ENCODE measurements at regions not wholly inside any gene's neighbourhood (a gene's known extent, or its start where the extent isn't known, plus 50 kb on each side); places are given as distances from the start of the nearest gene placed in this dataset.
"Not testable (repeated sequence)": the region's sequence is repeated elsewhere in the genome, so short reads cannot be mapped to it uniquely, and the experiment has no call there.

GRCh38 chr9:104980039-104980654 is 52.2 kb upstream of the ABCA1 start:
- DNase-seq: no peak

- DNase-seq: no peak
Observed at GRCh38 chr9:104981543-104982129, 53.7 kb upstream of the ABCA1 start.

GRCh38 chr9:104982543-104982942 is 54.6 kb upstream of the ABCA1 start:
- DNase-seq: no peak

- no peak for DNase-seq
Observed at GRCh38 chr9:104983491-104983890, 55.5 kb upstream of the ABCA1 start.

DNA sequence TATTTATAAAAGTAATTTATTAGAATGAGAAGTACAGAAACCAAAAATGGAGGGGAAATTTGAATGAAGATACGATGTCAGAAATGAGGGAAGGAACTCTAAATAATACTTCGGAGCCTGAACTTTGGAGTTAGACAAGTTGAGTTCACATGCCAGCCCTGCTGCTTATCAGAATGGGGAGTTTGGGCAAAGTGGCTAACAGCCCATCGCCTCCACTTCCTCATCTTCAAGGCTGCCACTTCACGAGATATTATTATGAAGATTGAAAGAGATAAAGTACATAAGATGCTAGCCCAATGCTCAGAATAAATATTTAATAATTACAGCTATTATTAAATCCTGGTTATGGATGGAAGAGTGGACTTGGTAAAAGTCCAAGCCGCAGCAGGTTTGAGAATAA is 56.2 kb upstream of the ABCA1 start:
- DNase-seq: no peak

- no peak for DNase-seq
Observed at GRCh38 chr9:104984542-104984941, 56.6 kb upstream of the ABCA1 start.

DNA sequence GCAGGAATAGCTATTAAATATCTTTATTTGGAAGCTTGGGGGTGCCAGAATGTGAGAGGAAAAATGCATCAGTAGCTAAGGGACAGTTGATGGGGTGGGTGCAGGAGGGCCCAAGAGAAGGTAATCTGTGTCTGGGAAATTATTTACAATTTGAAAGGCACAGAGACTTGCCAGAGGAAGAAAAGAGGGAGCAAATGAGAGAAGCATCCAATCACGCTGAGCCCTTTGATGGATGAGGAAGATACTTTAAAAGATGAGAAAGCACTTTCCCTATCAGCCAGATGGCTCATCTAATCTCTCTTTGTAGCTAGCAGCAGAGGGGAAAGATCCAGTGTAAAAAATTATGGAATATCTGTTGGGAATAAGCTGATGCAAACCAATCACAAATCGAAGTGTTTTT is 57.0 kb upstream of the ABCA1 start:
- no peak for DNase-seq

DNA sequence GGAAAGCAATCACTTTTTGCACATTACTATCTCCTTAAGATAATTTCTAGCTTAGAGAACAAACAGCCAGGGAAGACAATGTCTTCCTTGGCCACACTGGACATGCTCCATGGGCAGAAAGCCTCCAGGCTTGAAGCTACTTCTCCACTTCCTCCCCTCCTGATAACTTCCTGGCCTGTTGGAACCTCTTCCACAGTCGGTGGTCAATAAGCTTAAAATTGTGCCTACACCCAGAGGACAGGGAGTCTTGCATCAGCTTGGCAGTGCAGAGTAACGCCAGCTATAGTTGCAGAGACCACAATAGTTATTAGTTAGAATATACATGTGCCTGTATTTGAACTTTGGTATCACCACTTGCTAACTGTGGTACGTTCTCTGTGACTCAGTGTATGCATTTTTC is 58.1 kb upstream of the ABCA1 start:
- DNase-seq: no peak

GRCh38 chr9:104987743-104988142 is 59.8 kb upstream of the ABCA1 start:
- peak; percentile 6 for DNase-seq

GRCh38 chr9:104988539-104988938 is 60.6 kb upstream of the ABCA1 start:
- DNase-seq: no peak

- peak; percentile 89 for DNase-seq
Observed at GRCh38 chr9:104991144-104991953, 63.4 kb upstream of the ABCA1 start.

GRCh38 chr9:104992659-104993058 is 64.7 kb upstream of the ABCA1 start:
- DNase-seq: no peak

GRCh38 chr9:104993291-104993963 is 65.5 kb upstream of the ABCA1 start:
- no peak for DNase-seq

GRCh38 chr9:104997536-104997935 is 69.6 kb upstream of the ABCA1 start:
- DNase-seq: no peak

DNA sequence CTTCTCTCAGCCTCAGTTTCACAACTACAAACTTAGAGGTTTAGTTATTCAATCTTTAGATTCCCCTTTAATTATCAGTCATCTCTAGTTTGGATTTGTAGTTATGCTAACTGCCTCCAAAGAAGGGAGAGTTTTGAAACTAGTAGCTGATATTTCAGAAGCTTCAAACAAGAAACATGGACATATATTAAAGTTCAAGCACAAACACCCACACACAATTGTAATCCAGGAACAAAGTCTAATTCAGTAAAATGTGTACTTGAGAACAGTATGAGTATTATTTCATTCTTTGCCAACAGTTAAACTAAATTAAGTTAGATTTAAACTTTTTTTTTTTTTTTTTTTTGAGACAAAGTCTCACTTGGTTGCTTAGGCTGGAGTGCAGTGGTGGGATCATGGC is 71.2 kb upstream of the ABCA1 start:
- no peak for DNase-seq

DNA sequence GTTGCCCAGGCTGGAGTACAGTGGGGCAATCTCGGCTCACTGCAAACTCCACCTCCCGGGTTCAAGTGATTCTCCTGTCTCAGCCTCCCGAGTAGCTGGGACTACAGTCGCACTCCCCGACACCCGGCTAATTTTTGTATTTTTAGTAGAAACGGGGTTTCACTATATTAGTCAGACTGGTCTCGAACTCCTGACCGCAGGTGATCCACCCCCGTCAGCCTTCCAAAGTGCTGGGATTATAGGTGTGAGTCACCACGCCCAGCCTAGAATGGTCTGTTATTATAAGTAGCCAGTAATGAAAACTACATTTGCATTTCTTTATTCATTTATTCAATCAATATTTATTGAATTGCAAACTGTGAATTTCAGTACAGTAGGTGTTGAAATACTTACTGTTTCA is 72.6 kb upstream of the ABCA1 start:
- DNase-seq: peak; percentile 16

DNA sequence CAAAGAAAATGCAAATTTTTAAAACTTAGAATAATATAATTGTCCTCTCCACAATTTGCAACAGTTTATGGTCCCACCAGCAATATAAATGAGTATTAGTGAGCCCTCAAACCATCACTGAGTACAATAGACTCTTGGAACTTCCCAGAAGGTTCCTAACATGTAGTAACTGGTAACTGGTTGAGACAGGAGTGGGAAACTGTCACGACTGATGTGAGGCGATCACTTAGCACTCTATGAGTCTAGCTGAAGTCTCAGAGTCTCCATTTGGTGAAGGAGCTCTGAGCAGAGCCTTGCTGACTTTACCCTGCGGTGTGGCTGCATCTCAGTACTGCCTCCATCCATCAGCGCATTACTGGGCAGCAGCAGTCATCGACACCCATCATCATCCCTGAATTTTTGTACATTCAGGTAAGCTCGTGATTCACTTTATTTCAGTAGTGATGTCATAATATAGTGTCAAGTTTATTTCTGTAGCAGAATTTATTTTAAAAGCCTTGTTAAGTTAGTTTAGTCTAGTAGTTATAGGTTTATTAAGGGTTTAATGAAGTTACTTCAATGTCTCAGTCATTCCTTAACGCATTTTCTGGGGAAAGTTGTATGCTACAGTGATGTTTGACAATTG is 76.6 kb upstream of the ABCA1 start:
- no peak for DNase-seq

DNA sequence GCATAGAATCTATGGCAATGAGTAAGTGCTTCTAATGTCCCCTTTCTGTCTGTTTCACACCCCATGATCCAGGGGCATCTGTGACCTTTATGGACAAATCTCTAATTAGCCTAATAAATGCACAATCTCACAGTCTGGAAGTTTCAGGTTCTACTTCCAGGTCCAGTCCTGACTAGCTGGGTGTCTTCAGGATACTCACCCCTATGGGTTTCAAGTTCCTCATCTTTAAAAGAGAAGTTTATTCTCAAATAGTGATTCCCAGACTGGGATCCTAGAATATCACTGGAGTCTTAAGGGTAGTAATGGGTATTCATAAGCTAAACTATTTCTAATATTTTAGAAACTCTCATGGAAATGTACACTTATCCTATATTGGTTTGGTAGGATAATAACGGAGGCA is 77.2 kb upstream of the ABCA1 start:
- no peak for DNase-seq

- DNase-seq: no peak
Observed at GRCh38 chr9:105006514-105006913, 78.6 kb upstream of the ABCA1 start.

DNA sequence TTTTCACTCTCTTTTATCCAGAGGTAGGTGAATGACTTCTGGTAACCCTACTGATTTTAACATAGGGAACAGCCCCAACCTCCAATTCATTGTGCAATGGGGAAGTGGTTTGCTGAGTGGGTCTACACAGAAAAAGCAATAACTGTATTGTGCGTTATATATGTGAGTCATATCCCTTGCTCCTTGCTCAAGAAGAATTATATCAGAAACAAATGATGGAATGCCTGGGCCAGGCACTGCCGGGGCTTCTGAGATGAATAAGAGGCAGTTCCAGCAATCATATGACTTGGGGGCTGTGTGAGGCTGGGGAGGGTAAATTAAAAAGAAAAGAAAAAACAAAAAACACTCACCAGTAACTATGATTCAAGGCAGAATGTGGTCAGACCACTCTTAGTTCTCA is 79.2 kb upstream of the ABCA1 start:
- peak; percentile 46 for DNase-seq

GRCh38 chr9:105010089-105010488 is 82.1 kb upstream of the ABCA1 start:
- not testable (repeated sequence) for DNase-seq

GRCh38 chr9:105021917-105022316 is 94.0 kb upstream of the ABCA1 start:
- DNase-seq: peak; percentile 37

DNA sequence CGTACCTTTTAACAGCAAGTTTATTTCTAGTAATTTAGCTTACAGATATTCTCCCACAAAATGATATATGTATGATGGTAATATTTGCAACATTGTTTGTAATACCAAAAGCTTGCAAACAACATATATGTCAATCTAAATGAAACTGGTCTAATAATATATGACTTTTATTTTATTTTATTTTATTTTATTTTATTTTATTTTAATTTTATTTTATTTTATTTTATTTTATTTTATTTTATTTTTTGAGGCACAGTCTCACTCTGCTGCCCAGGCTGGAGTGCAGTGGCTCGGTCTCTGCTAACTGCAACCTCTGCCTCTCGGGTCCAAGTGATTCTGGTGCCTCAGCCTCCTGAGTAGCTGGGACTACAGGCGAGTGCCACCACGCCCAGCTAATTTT is 94.6 kb upstream of the ABCA1 start:
- not testable (repeated sequence) for DNase-seq
